Neutrophil (primary cell): ENCODE measurements at regions not wholly inside any gene's neighbourhood (a gene's known extent, or its start where the extent isn't known, plus 50 kb on each side); places are given as distances from the start of the nearest gene placed in this dataset.
A peak's percentile ranks its signal among the peaks of the same experiment; 100 is the strongest.

ENCODE experiments used
- H3K27ac ChIP-seq: fragments of 200-600 bp; sonication (generic); 2 replicates; pipeline ENCODE4 v1.5.1; 2016; ENCODE audit warnings: mild to moderate bottlenecking, moderate library complexity
- H3K27me3 ChIP-seq: fragments of 200-600 bp; sonication (generic); 2 replicates; pipeline ENCODE4 v1.6.0; 2016; ENCODE audit warnings: mild to moderate bottlenecking
- H3K36me3 ChIP-seq: fragments of 200-600 bp; sonication (generic); 2 replicates; pipeline ENCODE4 v1.5.1; 2017
- H3K4me1 ChIP-seq, 2 experiments: fragments of 200-600 bp in 1 of 2; sonication (generic) in 1 of 2; 1 replicate in 1 of 2; 2 replicates in 1 of 2; pipeline versions ENCODE4 v1.5.1 to v1.6.1; 2013 to 2016; ENCODE audit warnings: low read depth in 1 of 2, low read length in 1 of 2, mild to moderate bottlenecking in 1 of 2, moderate library complexity in 1 of 2; ENCODE audit not compliant: control insufficient read depth in 1 of 2, insufficient read depth in 1 of 2
- H3K4me3 ChIP-seq, 2 experiments: fragments of 200-600 bp in 1 of 2; sonication (generic) in 1 of 2; 1 replicate in 1 of 2; 2 replicates in 1 of 2; pipeline ENCODE4 v1.5.1; 2013 to 2016; ENCODE audit warnings: low read depth in 1 of 2, low read length in 1 of 2, mild to moderate bottlenecking in 1 of 2, moderate library complexity in 1 of 2
- H3K9me3 ChIP-seq: fragments of 200-600 bp; sonication (generic); 2 replicates; pipeline ENCODE4 v1.5.1; 2016
- CTCF ChIP-seq: fragments of 200-600 bp; sonication (generic); IDR thresholded peaks from 2 replicates; pipeline ENCODE4 v1.5.1; 2016; ENCODE audit warnings: antibody characterized with exemption

GRCh38 chr10:78752708-78753107, 316.1 kb upstream of the ZMIZ1 start:
- H3K9me3 ChIP-seq = no peaks in the 10 kb centered on the region
- no peak overlapping the region for H3K4me3 ChIP-seq
- no peak overlapping the region for H3K27ac ChIP-seq
- H3K4me1 ChIP-seq = peaks cover 18 to 24% of the 10 kb centered on the region in 2 experiments
- H3K27me3 ChIP-seq = peaks cover 20% of the 10 kb centered on the region
- no peak for TF ChIP-seq CTCF
- H3K36me3 ChIP-seq = no peaks in the 10 kb centered on the region

- H3K36me3 ChIP-seq = no peaks in the 10 kb centered on the region
- H3K4me3 ChIP-seq = no peak overlapping the region
- no peak overlapping the region for H3K27ac ChIP-seq
- TF ChIP-seq CTCF = no peak
- H3K4me1 ChIP-seq = peaks cover 23 to 27% of the 10 kb centered on the region in 2 experiments
- H3K27me3 ChIP-seq = peaks cover 20% of the 10 kb centered on the region
- H3K9me3 ChIP-seq = no peaks in the 10 kb centered on the region
Measured at GRCh38 chr10:78754269-78755062, 314.3 kb upstream of the ZMIZ1 start.

GRCh38 chr10:78755063-78755701, 313.6 kb upstream of the ZMIZ1 start:
- no peak for TF ChIP-seq CTCF
- Histone ChIP-seq H3K36me3 (no peaks in the 10 kb centered on the region), H3K9me3 (no peaks in the 10 kb centered on the region), H3K4me3 (no peak overlapping the region), H3K27ac (no peak overlapping the region), H3K27me3 (peaks cover 20% of the 10 kb centered on the region), H3K4me1 (peaks cover 23 to 27% of the 10 kb centered on the region in 2 experiments)

- H3K36me3 ChIP-seq = no peaks in the 10 kb centered on the region
- peaks cover 23 to 27% of the 10 kb centered on the region in 2 experiments for H3K4me1 ChIP-seq
- H3K27me3 ChIP-seq = peaks cover 20% of the 10 kb centered on the region
- H3K4me3 ChIP-seq = no peak overlapping the region
- H3K27ac ChIP-seq = peak overlapping the region; percentile 87
- TF ChIP-seq CTCF = no peak
- no peaks in the 10 kb centered on the region for H3K9me3 ChIP-seq
Measured at GRCh38 chr10:78755877-78756455, 312.8 kb upstream of the ZMIZ1 start.

- TF ChIP-seq CTCF = peak; percentile 48
- Histone ChIP-seq H3K36me3 (no peaks in the 10 kb centered on the region), H3K27me3 (peaks cover 20% of the 10 kb centered on the region), H3K27ac (peak overlapping the region; percentile 87), H3K9me3 (no peaks in the 10 kb centered on the region), H3K4me1 (peaks cover 23 to 27% of the 10 kb centered on the region in 2 experiments), H3K4me3 (peak overlapping the region; percentile 44 to 55)
Measured at GRCh38 chr10:78756604-78757343, 312.0 kb upstream of the ZMIZ1 start.
